C1 segment of cervical spinal cord (tissue), 14 donors: ENCODE measurements at regions not wholly inside any gene's neighbourhood (a gene's known extent, or its start where the extent isn't known, plus 50 kb on each side); places are given as distances from the start of the nearest gene placed in this dataset.
A peak's percentile ranks its signal among the peaks of the same experiment; 100 is the strongest.

Experiments used
- DNase-seq, 14 donors: peaks; one replicate each; lab custom pipeline; 2025; lab: John Stamatoyannopoulos, UW

DNA sequence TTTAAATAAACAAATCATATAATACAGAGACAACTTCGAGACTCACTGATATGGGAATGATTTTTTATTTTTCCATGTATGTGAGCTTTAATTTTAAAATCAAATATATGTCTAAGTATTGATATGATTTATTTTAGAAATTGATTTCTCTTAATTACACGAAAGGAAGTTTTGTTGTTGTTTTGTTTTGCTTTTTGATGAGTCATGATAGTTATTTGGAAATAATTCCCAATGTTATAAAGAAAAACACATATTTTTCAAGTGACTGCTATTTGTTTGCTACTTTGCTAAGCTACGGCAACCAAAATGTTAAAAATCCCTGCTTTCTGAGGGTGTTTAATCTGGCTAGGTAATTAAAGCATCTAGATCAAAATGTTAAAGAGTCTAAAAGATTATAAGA, 2139.4 kb upstream of the TENM3 start:
- DNase-seq = no peak

DNA sequence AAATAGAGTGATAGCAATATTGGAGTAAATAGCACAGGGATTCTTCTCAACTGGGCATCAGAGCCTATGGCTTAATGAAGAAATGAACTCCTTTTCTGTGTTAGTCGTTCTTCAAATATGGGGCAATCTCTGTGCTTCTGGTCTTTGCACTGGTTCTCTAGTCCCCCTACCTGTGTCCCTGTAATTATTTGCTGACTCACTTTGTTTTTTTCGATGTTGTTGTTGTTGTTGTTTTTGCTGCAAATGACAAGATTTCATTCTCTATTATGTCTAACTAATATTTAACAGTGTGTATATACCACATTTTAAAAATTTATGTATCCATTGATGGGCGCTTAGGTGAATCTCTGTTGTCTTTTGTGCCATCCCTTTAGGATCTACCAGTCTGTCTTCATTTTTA, 2137.8 kb upstream of the TENM3 start:
- DNase-seq = no peak

DNA sequence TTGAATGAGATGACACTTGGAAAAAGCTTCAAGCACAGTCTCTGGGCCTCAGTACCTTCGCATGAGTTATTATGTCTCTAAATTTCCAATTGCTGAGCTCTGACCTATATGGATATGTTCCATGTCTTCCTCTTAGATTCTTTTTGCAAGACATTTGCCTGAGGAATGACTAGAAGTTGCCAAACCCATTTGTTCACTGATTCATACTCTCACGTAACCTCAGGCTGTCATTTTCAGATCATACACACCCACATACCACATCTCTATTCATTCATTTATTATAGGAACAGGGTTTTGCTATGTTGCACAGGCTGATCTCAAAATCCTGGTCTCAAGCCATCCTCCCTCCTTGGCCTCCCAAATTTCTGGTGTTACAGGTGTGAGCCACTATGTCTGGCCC, 2137.1 kb upstream of the TENM3 start:
- DNase-seq = no peak

DNA sequence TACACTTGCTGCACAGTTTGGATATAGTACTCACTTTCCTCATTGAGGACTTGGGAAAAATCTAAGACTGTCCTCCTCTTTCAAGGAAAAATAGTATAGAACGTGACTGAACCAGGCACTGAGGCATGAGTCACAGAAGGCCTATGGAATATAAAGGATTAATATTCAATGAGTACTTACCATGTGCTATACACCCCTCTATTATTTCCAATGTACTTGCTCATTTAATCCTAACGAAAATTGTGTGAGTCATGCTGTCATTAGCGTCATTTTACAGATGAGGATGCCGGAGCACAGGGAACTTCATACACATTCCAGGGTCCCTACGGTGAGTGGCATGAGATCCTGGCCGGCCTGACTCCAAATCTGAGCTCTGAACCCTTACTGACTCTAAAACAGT, 2136.2 kb upstream of the TENM3 start:
- DNase-seq = no peak

DNA sequence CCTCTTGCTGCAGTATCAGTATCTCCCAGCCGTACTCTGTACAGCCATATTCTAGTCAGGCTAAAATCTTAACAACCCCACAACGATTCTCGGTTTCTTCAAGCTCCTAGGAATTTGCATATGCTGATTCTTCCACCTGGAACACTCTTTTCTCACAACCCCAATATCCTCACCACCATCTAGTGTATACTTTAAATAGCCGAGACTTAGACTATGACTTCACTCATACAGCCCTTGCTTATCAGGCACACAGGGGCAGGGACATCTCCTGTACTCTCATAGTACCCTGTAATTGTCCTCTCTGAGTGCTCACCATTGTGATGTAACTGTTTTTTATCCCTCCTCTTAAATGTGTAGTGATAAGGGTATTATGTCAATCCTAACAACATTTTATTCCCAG, 2126.4 kb upstream of the TENM3 start:
- no peak for DNase-seq

DNA sequence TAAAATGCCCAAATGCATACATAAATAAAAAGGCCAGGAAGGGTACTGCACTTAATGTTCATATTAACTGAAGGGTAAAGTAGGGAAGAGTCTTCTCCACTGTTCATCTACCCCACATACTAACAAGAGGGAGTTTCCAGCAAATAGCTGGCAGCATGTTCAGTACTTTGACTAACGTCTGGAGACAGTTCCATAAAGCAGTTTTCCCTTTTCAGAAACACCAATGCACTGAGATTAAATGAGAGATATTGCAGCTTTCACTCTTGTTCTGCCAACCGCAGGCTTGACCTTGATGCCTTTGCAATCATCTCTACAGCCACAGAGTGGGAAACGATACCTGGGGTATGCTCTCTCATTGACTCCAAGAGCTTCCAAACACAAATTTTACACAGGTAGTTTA, 2123.1 kb upstream of the TENM3 start:
- no peak for DNase-seq

DNA sequence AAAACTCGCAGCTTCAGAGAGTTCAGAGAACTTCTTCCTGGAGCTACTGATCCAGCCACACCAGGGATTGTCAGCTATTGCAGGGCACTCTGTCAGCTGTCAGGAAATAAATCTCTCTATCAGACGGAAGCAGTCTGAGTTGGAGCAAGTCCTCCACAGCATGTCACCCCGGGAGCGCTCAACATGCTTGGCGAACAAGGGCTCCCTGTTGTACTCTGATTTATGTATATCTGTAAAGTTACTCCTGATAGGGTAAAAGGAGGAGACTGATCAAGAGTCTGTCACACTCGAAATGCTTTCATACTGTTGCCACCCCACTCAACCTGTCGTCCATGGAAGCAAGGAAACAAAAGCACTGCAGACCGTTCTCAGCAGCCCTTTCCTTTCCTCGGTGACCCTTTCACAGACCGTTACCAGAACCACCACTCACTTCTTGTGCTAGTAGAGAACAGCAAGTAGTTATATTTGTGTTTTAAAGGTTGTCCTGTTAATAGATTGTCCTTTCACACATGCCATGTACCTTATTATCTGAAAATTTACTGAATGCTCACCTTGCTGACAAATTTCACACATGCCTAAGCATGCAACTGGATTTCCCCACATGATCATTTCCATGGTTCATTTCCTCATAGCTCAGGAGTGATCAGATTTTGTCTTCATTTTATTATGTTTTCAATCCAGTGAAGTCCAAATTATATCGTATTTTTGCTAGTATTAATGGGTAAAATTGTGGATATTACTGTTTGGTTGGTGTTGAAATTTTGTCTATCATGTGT, 2108.9 kb upstream of the TENM3 start:
- peak in 6 of 14 donors; percentile 0 to 13 (median 2) for DNase-seq

DNA sequence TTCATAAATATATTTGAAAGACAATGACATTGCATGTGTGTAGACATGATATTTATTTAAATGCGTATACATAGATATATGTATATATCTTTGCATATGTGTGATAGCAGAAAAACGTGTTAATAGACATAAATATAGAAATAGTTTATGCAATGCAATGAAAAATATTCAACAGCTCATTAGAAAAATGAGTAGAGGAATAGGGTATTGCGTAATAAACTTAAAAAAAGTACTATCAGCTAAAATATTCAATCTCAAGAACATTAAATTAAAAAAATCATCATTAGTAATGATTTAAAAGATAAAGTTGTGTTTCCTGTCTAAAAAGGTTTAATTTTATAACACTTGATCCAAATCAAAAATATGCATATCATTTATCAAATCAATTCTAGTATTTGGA, 2101.5 kb upstream of the TENM3 start:
- no peak for DNase-seq

DNA sequence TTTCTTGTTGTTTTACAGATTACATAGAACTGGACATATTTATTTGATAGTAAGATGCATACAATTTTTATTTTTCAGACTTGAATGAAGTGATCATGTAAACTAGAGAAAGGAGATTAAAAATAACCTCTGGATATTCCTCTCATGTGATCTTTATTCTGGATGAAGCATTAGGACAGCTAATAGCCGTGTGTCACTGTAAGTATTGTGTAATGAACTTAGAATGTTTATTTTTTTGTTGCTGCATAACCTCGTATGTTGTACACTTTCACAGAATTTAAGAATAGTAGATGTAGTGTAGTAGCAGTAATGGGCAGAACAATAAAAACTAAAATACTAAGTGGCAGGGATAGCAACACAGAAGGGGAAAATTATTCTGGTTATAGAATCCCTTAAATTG, 2094.5 kb upstream of the TENM3 start:
- DNase-seq = no peak

DNA sequence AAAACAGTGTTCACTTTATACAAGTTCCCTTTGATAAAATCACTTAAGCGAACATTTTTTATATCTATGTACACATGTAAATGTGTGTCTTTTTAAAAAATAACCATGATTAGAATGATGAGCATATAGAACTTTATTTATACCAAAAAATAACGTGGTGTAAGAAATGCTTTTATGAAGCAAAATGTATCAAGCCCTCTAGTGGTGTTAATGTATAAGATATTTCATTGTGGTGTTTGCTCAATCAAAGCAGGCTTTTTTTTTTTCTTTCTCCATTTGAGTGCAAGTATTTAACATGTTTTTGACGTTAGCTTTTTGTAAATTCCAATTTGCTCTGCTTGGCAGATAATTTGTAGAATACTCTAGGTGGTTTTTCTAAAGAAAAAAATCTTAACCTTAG, 2092.4 kb upstream of the TENM3 start:
- DNase-seq = no peak

DNA sequence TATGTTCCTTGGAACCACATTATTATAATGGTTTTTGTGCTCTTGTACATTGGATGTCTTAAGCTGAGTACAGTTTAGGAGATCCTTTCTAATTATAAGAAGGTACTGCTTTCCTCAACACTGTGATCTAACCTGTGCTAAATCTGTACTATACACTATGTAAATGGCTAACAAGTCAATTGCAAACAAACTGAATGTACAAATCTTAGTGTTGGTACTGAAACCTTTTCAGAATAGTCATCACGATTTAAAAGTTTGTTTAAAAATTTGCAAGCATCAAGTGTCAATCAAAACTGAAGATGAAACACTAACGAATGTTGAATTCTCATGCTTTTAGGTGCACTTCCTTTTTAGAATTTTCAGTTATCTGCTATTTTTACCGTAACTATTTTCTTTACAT, 2090.4 kb upstream of the TENM3 start:
- DNase-seq = no peak

DNA sequence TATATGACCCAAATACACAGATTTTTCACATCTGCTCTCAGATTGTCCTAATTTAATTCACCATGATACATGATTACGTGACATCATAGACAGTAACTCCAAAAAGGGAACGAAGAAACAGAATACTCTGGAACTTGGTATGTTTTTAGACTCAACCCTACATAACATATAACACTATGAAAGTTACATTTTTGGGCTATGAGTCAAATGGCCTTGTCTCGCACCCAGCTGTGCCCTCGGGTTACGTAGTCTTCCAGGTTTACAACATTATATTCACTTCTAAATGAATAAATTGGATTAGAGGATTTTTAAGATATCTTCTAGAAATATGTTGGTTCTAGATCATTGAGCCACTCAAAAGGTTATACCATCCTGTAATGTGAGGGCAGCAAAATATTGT, 2089.6 kb upstream of the TENM3 start:
- no peak for DNase-seq

DNA sequence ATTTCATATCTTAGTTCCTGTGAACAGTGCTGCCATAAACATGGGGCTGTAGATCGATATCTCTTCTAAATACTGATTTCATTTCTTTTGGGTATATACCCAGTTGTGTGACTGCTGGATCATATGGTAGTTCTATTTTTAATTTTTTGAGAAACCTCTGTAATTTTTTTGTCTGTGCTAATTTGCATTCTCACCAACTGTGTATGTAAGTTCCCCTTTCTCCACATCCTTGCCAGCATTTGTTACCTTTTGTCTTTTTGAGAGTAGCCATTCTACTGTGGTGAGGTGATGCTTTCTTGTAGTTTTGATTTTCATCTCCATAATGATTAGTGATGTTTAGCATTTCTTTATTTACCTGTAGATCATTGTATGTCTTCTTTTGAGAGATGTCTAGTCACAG, 2086.5 kb upstream of the TENM3 start:
- no peak for DNase-seq

DNA sequence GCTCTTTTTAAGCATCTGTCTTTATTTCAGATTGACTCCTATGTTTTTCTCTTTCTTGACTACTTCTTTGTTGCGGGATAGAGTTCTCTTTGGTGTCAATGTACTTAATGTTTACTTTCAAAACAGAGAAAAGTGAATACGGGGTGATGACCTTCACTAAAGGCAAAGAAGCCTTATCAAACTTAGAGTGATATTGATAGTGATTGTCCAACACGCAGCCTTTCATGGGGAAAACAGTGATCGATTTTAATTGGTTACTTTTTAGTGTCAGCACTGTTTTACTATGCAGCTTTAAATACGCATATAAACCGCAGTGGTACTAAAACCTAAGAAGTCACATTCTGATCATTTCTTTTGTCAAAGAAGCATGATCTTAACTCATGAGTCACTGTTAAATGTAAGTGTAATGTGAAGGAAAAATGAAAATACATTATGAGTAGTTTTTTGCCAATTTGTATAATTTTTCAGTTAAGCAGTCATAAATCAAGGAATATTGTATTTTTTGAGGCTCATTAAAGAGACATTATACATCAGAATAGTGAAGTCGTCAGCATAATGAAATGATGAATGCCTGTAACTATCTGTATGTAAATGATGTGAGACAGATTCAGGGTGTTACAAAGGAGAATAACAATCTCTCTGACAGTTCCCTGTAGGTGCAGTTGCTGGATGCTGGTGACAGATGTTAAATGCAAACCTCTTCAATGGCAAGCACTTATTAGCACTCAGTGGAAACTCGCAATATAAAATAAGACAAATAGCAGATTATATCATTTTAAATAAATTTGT, 2082.8 kb upstream of the TENM3 start:
- no peak for DNase-seq

DNA sequence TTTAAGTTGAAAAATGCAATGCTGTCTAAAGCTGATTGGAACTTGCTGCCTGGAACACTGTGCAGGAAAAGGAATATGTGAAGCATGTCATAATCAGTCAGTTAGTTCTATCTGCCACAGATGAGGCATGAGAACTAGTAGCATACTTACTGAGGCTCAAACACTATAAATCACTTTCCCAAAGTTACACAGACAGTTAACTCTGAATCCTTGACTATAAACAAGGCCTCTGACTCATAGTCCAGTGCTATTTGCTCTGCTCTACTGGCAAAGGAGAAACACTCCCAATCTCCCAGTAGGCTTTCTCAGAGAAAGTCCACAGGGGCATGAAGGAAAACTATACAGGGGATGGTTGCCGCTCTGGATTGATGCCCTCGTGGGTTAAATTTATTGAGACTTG, 2078.4 kb upstream of the TENM3 start:
- no peak for DNase-seq

DNA sequence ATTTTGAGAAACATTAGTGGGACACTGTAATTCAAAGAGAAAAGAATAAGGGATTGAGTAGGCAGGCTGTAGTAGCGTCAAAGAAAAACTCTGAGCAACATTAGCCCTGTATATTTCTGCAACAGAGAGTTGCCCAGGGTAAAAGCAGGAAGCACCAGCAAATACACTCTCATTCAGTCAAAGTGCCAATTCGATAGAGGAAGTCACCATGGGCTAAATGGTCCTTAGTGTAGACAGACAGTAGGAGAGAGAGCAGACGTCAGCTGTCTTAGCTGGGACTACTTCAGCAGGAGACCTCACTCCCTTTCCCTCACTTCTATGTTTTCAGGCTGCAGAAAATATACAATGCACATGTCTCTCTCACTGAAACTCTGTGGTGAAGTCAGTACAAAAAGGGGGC, 2073.8 kb upstream of the TENM3 start:
- DNase-seq = no peak

DNA sequence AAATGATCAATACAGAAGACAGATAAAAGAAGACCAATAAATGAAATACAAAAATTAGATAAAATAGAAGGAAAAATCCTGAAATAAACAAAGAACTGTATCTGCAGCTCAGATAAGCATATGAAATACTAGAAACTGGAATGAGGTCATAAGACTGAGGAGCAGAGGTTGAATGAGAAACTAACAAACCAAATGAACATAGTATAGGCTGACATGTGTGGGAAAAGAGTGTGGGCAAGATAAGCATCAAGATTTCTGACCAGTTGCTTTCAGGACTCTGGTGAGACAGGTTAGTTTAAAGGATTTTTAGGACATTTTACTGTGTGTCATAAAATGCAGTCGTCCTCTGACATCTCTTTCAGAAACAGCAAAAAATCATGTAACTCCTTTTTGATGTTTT, 2073.2 kb upstream of the TENM3 start:
- DNase-seq = no peak

DNA sequence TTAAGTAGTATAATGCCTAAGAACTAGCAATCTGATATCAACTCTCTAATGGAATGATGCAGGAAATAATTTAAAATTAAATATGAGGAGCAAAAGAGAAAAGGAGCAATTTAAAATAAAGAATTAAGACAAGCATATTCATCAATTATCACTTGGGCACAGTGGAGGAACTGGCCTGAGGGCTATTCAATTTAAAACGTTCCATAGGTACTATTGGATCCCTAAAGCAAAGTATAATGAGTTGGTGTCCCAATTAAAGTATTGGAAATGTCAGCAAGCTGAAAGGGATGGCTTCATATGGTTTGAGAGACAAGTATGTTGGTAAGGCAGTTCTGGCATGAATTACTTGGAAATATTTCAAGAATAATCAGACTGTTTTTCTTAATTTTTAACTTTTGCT, 2064.1 kb upstream of the TENM3 start:
- DNase-seq = no peak

DNA sequence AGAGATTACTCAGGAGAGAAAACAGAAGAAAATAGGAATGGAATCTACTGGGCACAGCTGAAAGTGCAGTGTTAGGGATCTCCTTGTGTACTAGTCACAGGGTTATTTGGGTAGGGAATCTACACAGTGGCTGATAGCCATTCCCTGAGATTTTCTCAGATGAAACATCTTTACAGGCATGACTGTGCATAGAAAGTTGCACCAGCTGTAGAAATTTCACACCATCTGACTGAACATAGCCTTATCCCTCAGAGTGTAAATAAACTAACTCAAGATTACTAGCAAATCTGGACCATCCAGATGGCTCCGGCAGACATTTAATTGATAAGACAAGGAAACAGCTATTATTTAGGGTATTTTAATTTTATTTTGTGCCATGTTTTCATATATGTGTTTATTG, 2053.5 kb upstream of the TENM3 start:
- no peak for DNase-seq

DNA sequence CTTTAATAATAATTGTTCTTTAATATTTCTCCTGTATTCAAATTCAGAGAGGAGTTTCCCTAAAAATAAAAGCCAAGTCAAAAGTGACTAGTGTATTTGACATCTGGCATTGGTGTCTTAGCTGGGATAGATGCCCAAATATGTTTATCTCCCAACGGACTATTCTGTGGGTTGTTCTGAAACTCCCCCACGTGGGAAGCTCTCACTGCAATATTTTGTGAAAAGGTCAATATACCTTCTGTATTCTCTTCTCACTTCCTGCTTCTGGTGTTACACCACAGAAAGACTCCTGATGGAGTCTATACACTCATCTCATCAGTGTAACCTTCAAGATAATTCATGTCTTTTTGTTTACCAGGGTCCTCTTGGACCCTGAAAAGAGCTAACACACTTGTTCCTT, 2052.8 kb upstream of the TENM3 start:
- no peak for DNase-seq

DNA sequence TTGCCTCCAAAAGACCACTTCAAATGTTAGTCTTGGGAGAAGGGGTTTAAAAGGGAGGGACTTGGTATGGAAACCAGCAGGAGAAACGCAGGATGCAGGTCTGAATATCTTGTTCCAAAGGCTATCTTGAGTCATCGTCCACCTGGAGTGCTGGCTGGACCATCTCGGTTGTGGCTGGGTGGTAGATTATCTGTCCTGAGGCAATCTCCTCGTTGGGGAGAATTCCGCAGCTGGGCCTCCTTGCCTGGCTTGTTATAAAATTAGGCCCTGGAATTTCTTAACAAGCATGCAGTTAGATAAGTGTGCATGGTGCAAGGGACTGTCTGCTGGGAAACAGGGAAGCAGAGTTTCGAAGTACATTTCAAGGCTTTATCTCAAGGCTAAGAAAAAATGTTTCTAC, 2045.7 kb upstream of the TENM3 start:
- no peak for DNase-seq

DNA sequence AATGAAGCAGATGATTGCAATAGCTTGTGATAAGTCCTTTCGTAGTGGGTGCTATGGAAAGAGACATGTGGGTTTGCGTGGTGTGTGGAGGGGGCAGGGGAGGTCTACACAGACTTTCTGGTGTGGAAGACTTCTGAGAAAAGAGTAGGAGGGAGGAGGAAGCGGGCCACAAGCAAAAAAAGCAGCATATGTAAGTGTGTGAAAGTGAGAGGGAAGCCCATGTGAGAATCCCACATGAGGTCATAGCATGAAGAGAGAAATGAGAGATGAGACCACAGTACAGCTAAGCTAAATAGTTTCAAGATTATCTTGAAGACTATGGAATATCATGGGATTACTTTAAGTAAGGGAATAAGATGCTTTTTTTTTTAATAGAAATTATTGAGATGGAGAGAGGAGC, 2039.9 kb upstream of the TENM3 start:
- DNase-seq = no peak

DNA sequence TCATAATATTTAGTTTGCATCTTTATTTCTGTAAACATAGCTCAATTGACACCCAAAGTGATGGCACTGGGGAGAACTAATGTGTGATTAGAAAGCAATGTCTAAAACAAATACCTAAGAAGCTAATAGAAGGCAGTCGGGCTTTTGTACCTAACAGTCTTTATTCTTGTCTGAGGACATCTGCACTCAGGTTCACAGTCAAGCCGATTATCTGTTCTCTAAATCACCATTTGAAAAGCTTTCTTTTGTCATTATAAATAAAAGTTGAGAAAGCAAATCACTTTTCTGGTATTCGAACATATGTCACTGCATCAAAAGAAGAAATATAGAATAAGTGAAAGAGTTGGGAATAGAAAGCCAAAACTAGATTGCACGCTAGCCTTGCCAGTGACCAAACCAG, 2037.9 kb upstream of the TENM3 start:
- DNase-seq = no peak
